GM21360 (cell line): ENCODE measurements at regions not wholly inside any gene's neighbourhood (a gene's known extent, or its start where the extent isn't known, plus 50 kb on each side); places are given as distances from the start of the nearest gene placed in this dataset.
A peak's percentile ranks its signal among the peaks of the same experiment; 100 is the strongest.

Source experiments
- ATAC-seq: cut with Tn5 transposase; IDR thresholded peaks from one replicate; pipeline ENCODE4 v1.9.1; 2021; ENCODE audit warnings: mild to moderate bottlenecking, moderate library complexity; ENCODE audit not compliant: unreplicated experiment

GRCh38 chr13:106246242-106246641 is 289.2 kb downstream of the EFNB2 start:
- no peak for ATAC-seq

- ATAC-seq = no peak
Observed at GRCh38 chr13:106243011-106243565, 292.4 kb downstream of the EFNB2 start.

- ATAC-seq = no peak
Observed at GRCh38 chr13:106241974-106242953, 293.2 kb downstream of the EFNB2 start.

GRCh38 chr13:106238690-106239089 is 296.8 kb downstream of the EFNB2 start:
- no peak for ATAC-seq

- ATAC-seq = no peak
Observed at GRCh38 chr13:106234636-106235035, 300.8 kb downstream of the EFNB2 start.

- ATAC-seq = no peak
Observed at GRCh38 chr13:106233134-106233735, 302.2 kb downstream of the EFNB2 start.

- no peak for ATAC-seq
Observed at GRCh38 chr13:106232681-106233080, 302.8 kb downstream of the EFNB2 start.

- no peak for ATAC-seq
Observed at GRCh38 chr13:106230450-106230849, 305.0 kb downstream of the EFNB2 start.

- ATAC-seq = no peak
Observed at GRCh38 chr13:106225126-106225525, 310.3 kb downstream of the EFNB2 start.

- no peak for ATAC-seq
Observed at GRCh38 chr13:106220211-106220610, 315.3 kb downstream of the EFNB2 start.

- no peak for ATAC-seq
Observed at GRCh38 chr13:106213028-106213757, 322.3 kb downstream of the EFNB2 start.

GRCh38 chr13:106212386-106213010 is 323.0 kb downstream of the EFNB2 start:
- no peak for ATAC-seq

GRCh38 chr13:106210324-106210723 is 325.1 kb downstream of the EFNB2 start:
- no peak for ATAC-seq

GRCh38 chr13:106205871-106206270 is 329.6 kb downstream of the EFNB2 start:
- ATAC-seq = no peak

GRCh38 chr13:106197496-106197895 is 338.0 kb downstream of the EFNB2 start:
- no peak for ATAC-seq

- ATAC-seq = no peak
Observed at GRCh38 chr13:106187501-106188095, 347.9 kb downstream of the EFNB2 start.

GRCh38 chr13:106187101-106187500 is 348.4 kb downstream of the EFNB2 start:
- ATAC-seq = no peak

GRCh38 chr13:106186366-106187030 is 349.0 kb downstream of the EFNB2 start:
- ATAC-seq = no peak

GRCh38 chr13:106184790-106185189 is 350.7 kb downstream of the EFNB2 start:
- ATAC-seq = peak; percentile 55
